Pancreas (tissue), 10 donors: ENCODE measurements at regions not wholly inside any gene's neighbourhood (a gene's known extent, or its start where the extent isn't known, plus 50 kb on each side); places are given as distances from the start of the nearest gene placed in this dataset.

ENCODE experiments used
- ATAC-seq, 4 donors: fragments of 200-7000 bp; cut with Tn5 transposase; one replicate each; pipeline versions ENCODE4 v1.8.0 to v1.9.1; 2020; ENCODE audit warnings: mild to moderate bottlenecking in 4 of 4, moderate library complexity in 4 of 4
- DNase-seq, 6 donors: peaks; one replicate each; pipeline ENCODE4 v3.0.0-alpha.2; 2020
- FAIRE-seq: peaks from 2 replicates; lab custom pipeline; 2012; peaks lifted over from hg19 to GRCh38; lab: Jason Lieb, UNC
- H3K27ac ChIP-seq, 4 donors: fragments of 200-600 bp; sonication (generic); 1 replicate in 3 of 4; 2 replicates in 1 of 4; pipeline versions ENCODE4 v1.5.0 to v1.8.0; 2020
- H3K27me3 ChIP-seq, 4 donors: fragments of 200-600 bp; one replicate each; pipeline ENCODE4 v1.8.0; 2021
- H3K36me3 ChIP-seq, 3 donors: fragments of 200-600 bp; sonication (generic) in 1 of 3; one replicate each; pipeline versions ENCODE4 v1.5.0 to v1.8.0; 2020 to 2021
- H3K4me1 ChIP-seq, 3 donors: fragments of 200-600 bp; one replicate each; pipeline ENCODE4 v1.8.0; 2021
- H3K4me3 ChIP-seq, 4 donors: fragments of 200-600 bp; sonication (generic) in 2 of 4; one replicate each; pipeline versions ENCODE4 v1.5.0 to v1.8.0; 2020 to 2021
- H3K9me3 ChIP-seq, 4 donors: fragments of 200-600 bp; one replicate each; pipeline ENCODE4 v1.8.0; 2021
- WGBS, 2 donors: extraction: QIAGEN DNeasy Blood & Tissue Kit; methylation state at CpG; one replicate each; pipeline ENCODE4 v1.1.7; 2013; 5-methylcytosine and 5-hydroxymethylcytosine counted together
- intact Hi-C, 3 donors: fragments of 100-400 bp; cut with DNase I; formaldehyde crosslinking; loops; one replicate each; pipeline versions ENCODE4 v1.11.1 to v1.14.2; 2022
- TF ChIP-seq, protein P1 (sequence below), 4 donors: fragments of 200-600 bp; sonication (generic) in 3 of 4; IDR thresholded peaks; one replicate each; pipeline versions ENCODE4 v1.5.0 to v1.8.0; 2021; ENCODE audit warnings: antibody characterized with exemption in 4 of 4
- donor health status: healthy with polysubstance abuse.
- donor health status: DM: no; HTN: no; CAD: no; lungs with moderate emphysema.
- donor health status: DM: no; HTN: no; CAD: no.
- donor health status: control.
- donor health status: control.
- donor health status: Bipolar disorder and iron deficiency.
- donor health status: DM: yes; HTN: yes; CAD: no.
- donor health status: DM: no; HTN: no; CAD: no.
- donor health status: DM: no; HTN: no; CAD: no.
- donor health status: DM: yes; HTN: yes; CAD: no.

DNA sequence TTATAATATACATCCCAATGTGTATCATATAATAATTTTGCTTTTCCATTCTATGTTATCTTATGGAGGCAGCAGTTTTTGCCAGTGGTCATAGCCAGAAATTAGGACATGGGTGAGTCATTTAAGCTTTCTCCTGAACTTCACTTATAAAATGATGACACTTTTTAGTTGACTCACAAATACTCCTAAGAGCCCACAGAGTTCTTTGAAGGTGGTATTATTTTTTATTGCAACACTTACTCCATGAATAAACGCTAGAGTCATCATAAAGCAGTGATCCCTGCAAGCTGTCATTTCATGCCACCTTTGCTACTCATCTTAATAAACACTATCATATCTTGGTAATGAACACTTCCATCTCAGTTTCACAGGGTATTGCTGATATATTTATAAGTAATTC, 69.9 kb upstream of the MAPRE2 start:
- DNase-seq (no peak), ATAC-seq (no peak), FAIRE-seq (no peak)
- H3K4me1 ChIP-seq: no peaks in the 10 kb centered on the region
- H3K36me3 ChIP-seq: no peaks in the 10 kb centered on the region
- no peaks in the 10 kb centered on the region for H3K27me3 ChIP-seq
- H3K27ac ChIP-seq: no peak overlapping the region
- intact Hi-C loops: no loop called here
- no peaks in the 10 kb centered on the region for H3K9me3 ChIP-seq
- WGBS, 2 donors: 66 to 79% methylated on average over 1 of the region's 1 CpG
- TF ChIP-seq, protein P1, sequence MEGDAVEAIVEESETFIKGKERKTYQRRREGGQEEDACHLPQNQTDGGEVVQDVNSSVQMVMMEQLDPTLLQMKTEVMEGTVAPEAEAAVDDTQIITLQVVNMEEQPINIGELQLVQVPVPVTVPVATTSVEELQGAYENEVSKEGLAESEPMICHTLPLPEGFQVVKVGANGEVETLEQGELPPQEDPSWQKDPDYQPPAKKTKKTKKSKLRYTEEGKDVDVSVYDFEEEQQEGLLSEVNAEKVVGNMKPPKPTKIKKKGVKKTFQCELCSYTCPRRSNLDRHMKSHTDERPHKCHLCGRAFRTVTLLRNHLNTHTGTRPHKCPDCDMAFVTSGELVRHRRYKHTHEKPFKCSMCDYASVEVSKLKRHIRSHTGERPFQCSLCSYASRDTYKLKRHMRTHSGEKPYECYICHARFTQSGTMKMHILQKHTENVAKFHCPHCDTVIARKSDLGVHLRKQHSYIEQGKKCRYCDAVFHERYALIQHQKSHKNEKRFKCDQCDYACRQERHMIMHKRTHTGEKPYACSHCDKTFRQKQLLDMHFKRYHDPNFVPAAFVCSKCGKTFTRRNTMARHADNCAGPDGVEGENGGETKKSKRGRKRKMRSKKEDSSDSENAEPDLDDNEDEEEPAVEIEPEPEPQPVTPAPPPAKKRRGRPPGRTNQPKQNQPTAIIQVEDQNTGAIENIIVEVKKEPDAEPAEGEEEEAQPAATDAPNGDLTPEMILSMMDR (IDR thresholded peaks at IDR 0.05): no peak
- no peak overlapping the region for H3K4me3 ChIP-seq

DNA sequence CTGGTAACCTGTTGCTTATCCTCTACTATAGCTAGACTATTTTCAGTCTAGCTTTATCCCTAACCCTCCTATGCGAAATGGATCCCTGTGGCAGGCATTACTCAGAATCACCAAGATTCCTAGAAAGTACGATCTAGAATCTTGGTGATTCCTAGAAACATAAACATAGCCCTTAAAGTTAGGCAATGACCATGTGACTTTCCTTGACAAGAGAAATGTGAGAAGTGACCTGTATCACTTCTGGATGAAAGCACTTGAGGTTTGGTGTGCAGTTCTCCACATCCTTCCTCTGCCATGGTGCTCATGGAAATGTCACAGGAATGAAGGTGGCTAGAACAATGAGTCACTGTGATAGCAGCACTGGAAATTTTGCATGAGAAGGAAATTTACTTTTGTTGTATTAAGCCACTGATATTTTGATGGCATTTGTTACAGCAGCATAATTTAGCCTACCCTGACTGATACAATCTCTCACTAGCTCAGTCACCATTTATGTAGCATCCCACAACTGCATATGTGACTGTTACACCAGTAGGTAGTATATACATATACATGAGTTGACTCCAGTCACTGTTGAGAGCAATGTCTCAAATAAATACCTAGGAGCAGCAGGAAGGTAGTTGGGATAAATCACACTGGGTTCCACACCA, 68.3 kb upstream of the MAPRE2 start:
- Histone ChIP-seq H3K9me3 (no peaks in the 10 kb centered on the region), H3K36me3 (no peaks in the 10 kb centered on the region), H3K27ac (no peak overlapping the region), H3K4me3 (no peak overlapping the region), H3K4me1 (no peaks in the 10 kb centered on the region), H3K27me3 (no peaks in the 10 kb centered on the region)
- TF ChIP-seq, protein P1 (IDR thresholded peaks at IDR 0.05): no peak
- FAIRE-seq (no peak), ATAC-seq (no peak), DNase-seq (no peak)
- intact Hi-C loops: no loop called here
- WGBS, 2 donors: 84 to 87% methylated on average over 2 of the region's 2 CpGs

DNA sequence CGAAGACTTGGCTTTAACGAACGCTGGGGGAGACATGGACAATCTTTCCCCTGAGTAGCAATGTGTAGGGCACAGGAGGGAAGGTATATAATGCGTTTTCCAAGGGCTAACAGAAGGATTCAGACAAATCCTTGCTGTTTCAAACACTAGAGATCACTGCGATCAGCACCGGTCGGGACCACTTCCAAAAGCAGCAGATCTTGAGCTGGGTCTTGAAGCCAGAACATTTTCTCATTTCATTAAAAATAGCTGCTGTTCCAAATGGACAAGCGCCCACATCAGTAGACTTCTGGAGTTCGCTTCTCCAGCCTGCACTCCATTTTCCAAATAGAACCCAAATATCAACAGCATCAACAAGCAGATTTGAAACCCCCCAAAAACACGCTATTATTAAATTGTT, 65.1 kb upstream of the MAPRE2 start:
- Histone ChIP-seq H3K4me1 (no peaks in the 10 kb centered on the region), H3K4me3 (peak overlapping the region in 3 of 4 donors; percentile 66 to 96 (median 82)), H3K27me3 (no peaks in the 10 kb centered on the region), H3K27ac (peak overlapping the region in 1 of 4 donors; percentile 33), H3K9me3 (no peaks in the 10 kb centered on the region), H3K36me3 (no peaks in the 10 kb centered on the region)
- 36% methylated on average over 10 of the region's 10 CpGs for WGBS, 2 donors
- ATAC-seq (no peak), FAIRE-seq (no peak), DNase-seq (no peak)
- TF ChIP-seq, protein P1 (IDR thresholded peaks at IDR 0.05): no peak
- intact Hi-C loops: no loop called here

DNA sequence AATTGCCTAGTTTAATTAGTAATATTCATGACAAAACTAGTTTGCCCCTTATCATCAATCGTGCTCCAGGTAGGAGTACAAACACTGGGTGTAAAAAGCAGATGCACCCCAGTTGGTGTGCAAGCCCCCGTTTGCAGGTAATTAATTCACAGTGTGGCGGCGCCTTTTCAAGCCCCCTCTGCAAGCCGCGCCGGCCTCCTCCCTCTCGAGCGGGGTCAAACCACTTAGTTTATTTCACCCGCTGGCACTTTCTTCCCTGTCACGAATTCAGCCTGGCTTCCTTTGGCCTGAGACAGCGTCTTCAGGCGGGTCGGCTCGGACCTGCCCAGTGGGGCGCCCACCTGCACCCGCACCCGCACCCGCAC, 64.7 kb upstream of the MAPRE2 start:
- Histone ChIP-seq H3K4me3 (peak overlapping the region; percentile 58 to 96 (median 74)), H3K4me1 (no peaks in the 10 kb centered on the region), H3K27ac (peak overlapping the region in 3 of 4 donors; percentile 9 to 95 (median 33)), H3K36me3 (no peaks in the 10 kb centered on the region), H3K27me3 (no peaks in the 10 kb centered on the region), H3K9me3 (no peaks in the 10 kb centered on the region)
- intact Hi-C loops: no loop called here
- WGBS, 2 donors: 0 to 1% methylated on average over 17 to 19 of the region's 19 CpGs
- ATAC-seq (peak in 1 of 4 donors; percentile 1), DNase-seq (no peak), FAIRE-seq (no peak)
- TF ChIP-seq, protein P1 (IDR thresholded peaks at IDR 0.05): no peak
